ENCODE measurements at regions not wholly inside any gene's neighbourhood (a gene's known extent, or its start where the extent isn't known, plus 50 kb on each side); places are given as distances from the start of the nearest gene placed in this dataset.

DNA sequence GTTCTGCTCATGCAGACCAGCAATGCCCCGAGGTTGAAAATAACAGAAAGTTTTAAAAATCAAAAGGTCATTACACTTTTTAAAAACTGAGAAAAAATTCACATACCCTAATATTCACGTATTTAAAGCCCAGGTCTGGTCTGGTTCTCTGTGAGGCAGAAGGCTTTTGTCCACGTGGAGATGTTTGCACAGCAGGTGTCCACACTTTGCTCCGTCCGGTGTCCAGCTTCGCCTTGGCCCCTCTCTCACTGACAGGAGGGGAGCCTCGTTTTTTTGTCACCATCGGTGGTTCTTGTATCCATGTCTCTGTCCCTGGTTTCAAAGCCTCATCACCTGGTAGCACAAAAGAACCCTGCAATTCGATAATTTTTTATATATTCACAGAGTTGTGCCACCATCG is 434.6 kb upstream of the FRG1 start:
- no peak for DNase-seq (ENCODE audit: low read depth, low spot score)
- POLR2A ChIA-PET, result no interaction called here
- Histone ChIP-seq H3K4me3 (ENCODE audit: low read depth, low read length) (no peak overlapping the region), H3K9me3 (ENCODE audit: control insufficient read depth, insufficient read depth, low read length) (peaks cover 11% of the 10 kb centered on the region), H3K27me3 (ENCODE audit: control insufficient read depth, insufficient read depth, low read length) (no peaks in the 10 kb centered on the region), H3K27ac (ENCODE audit: low read depth, low read length) (no peak overlapping the region)
- CTCF ChIA-PET, result no interaction called here
- TF ChIP-seq, protein P1, sequence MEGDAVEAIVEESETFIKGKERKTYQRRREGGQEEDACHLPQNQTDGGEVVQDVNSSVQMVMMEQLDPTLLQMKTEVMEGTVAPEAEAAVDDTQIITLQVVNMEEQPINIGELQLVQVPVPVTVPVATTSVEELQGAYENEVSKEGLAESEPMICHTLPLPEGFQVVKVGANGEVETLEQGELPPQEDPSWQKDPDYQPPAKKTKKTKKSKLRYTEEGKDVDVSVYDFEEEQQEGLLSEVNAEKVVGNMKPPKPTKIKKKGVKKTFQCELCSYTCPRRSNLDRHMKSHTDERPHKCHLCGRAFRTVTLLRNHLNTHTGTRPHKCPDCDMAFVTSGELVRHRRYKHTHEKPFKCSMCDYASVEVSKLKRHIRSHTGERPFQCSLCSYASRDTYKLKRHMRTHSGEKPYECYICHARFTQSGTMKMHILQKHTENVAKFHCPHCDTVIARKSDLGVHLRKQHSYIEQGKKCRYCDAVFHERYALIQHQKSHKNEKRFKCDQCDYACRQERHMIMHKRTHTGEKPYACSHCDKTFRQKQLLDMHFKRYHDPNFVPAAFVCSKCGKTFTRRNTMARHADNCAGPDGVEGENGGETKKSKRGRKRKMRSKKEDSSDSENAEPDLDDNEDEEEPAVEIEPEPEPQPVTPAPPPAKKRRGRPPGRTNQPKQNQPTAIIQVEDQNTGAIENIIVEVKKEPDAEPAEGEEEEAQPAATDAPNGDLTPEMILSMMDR (IDR thresholded peaks at IDR 0.05; ENCODE audit: low read depth, low read length), result no peak

DNA sequence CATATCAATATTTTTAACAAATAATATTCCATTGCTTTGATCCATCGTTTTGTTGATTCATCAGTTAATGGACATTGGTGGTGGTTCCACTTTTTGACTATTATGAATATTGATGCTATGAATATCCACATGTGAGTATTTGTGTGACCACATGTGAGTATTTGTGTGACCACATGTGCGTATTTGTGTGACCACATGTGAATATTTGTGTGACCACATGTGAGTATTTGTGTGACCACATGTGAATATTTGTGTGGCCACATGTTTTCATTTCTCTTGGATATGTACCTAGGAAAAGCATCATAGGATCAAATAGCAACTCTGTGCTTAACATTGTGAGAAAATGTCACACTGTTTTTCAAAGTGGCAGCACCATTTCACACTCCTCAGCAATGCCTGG is 433.6 kb upstream of the FRG1 start:
- ChIA-PET POLR2A (no interaction called here), CTCF (no interaction called here)
- TF ChIP-seq, protein P1 (IDR thresholded peaks at IDR 0.05; ENCODE audit: low read depth, low read length), result no peak
- no peak overlapping the region for H3K4me3 ChIP-seq (ENCODE audit: low read depth, low read length)
- H3K27me3 ChIP-seq (ENCODE audit: control insufficient read depth, insufficient read depth, low read length), result no peaks in the 10 kb centered on the region
- no peak overlapping the region for H3K27ac ChIP-seq (ENCODE audit: low read depth, low read length)
- no peak for DNase-seq (ENCODE audit: low read depth, low spot score)
- H3K9me3 ChIP-seq (ENCODE audit: control insufficient read depth, insufficient read depth, low read length), result peaks cover 17% of the 10 kb centered on the region

DNA sequence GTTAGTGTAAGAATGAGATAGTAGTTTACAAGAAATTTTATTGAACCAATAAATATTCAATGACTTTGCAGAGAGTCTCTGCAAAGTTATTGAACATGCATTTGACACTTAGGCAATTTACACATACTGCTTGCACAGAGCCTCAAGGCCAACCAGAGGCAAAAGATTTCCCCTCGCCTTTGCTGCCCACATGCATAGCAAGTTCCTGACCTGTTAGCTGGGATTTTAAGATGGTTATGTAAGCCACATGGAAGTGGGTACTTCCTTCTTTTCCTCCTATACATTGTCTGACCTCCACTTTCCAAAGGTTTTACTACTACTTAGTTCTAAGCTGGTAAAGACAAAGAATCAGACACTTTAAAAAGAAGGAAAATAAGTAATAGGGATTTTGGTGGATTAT is 430.1 kb upstream of the FRG1 start:
- POLR2A ChIA-PET, result no interaction called here
- Histone ChIP-seq H3K9me3 (ENCODE audit: control insufficient read depth, insufficient read depth, low read length) (peaks cover 26% of the 10 kb centered on the region), H3K27me3 (ENCODE audit: control insufficient read depth, insufficient read depth, low read length) (no peaks in the 10 kb centered on the region), H3K4me3 (ENCODE audit: low read depth, low read length) (no peak overlapping the region), H3K27ac (ENCODE audit: low read depth, low read length) (no peak overlapping the region)
- DNase-seq (ENCODE audit: low read depth, low spot score), result no peak
- TF ChIP-seq, protein P1 (IDR thresholded peaks at IDR 0.05; ENCODE audit: low read depth, low read length), result no peak
- CTCF ChIA-PET, result no interaction called here

DNA sequence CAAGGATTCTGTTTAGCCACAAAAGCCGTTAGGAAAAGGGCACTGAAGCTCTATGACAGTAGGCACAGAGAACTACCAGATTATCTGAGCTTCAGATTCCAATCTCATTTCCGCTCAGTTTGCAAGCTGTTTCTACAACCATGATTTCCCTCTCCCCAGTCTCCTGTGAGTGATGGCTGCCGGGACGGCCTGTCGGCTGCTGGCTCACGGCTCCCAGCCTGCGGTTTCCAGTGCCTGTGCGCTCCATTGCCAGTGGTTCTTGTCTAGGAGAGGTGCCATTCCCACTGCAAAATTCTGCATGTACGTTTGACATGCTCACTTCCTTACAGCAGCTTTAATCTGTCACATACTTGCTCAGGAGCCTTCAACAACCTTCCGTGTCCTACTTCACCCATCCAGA is 429.1 kb upstream of the FRG1 start:
- no peak for DNase-seq (ENCODE audit: low read depth, low spot score)
- Histone ChIP-seq H3K27ac (ENCODE audit: low read depth, low read length) (no peak overlapping the region), H3K27me3 (ENCODE audit: control insufficient read depth, insufficient read depth, low read length) (no peaks in the 10 kb centered on the region), H3K9me3 (ENCODE audit: control insufficient read depth, insufficient read depth, low read length) (peaks cover 30% of the 10 kb centered on the region), H3K4me3 (ENCODE audit: low read depth, low read length) (no peak overlapping the region)
- POLR2A ChIA-PET, result no interaction called here
- CTCF ChIA-PET, result no interaction called here
- TF ChIP-seq, protein P1 (IDR thresholded peaks at IDR 0.05; ENCODE audit: low read depth, low read length), result no peak

DNA sequence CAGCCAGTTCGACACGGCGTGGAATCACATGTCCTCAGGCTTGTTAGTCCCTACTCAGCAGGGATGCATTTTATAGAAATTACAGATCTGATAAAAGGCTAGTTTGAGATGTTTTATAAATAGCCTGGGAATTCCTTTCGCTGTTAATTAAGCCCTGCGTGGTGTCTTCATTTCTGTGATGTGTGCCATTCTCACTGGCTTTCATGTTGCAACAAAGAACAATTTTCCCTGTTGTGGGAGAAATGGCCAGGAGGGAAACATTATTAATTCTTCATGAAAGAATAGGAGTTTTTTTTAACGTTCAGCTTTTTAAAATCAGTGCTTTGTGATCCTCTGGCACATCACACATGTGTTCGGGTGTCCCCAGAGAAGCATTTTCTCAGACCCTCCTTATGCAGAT is 427.3 kb upstream of the FRG1 start:
- Histone ChIP-seq H3K4me3 (ENCODE audit: low read depth, low read length) (no peak overlapping the region), H3K27ac (ENCODE audit: low read depth, low read length) (no peak overlapping the region), H3K9me3 (ENCODE audit: control insufficient read depth, insufficient read depth, low read length) (peaks cover 30% of the 10 kb centered on the region), H3K27me3 (ENCODE audit: control insufficient read depth, insufficient read depth, low read length) (no peaks in the 10 kb centered on the region)
- no peak for DNase-seq (ENCODE audit: low read depth, low spot score)
- POLR2A ChIA-PET, result no interaction called here
- CTCF ChIA-PET, result no interaction called here
- TF ChIP-seq, protein P1 (IDR thresholded peaks at IDR 0.05; ENCODE audit: low read depth, low read length), result no peak

Measured in AG04450 (cell line).